HG03135 (cell line): ENCODE measurements at regions not wholly inside any gene's neighbourhood (a gene's known extent, or its start where the extent isn't known, plus 50 kb on each side); places are given as distances from the start of the nearest gene placed in this dataset.

Experiments
- ATAC-seq: cut with Tn5 transposase; IDR thresholded peaks from one replicate; pipeline ENCODE4 v1.9.1; 2021; ENCODE audit warnings: mild to moderate bottlenecking, moderate library complexity; ENCODE audit not compliant: unreplicated experiment

- ATAC-seq, result no peak
Observed at GRCh38 chr13:105035092-105035491, 1500.4 kb downstream of the EFNB2 start.

- no peak for ATAC-seq
Observed at GRCh38 chr13:105033999-105034398, 1501.5 kb downstream of the EFNB2 start.

- ATAC-seq, result no peak
Observed at GRCh38 chr13:105031306-105031705, 1504.2 kb downstream of the EFNB2 start.

GRCh38 chr13:105030851-105031250 is 1504.6 kb downstream of the EFNB2 start:
- no peak for ATAC-seq

GRCh38 chr13:105019073-105019472 is 1516.4 kb downstream of the EFNB2 start:
- ATAC-seq, result no peak

- no peak for ATAC-seq
Observed at GRCh38 chr13:105016266-105016665, 1519.2 kb downstream of the EFNB2 start.

GRCh38 chr13:105008604-105009003 is 1526.9 kb downstream of the EFNB2 start:
- no peak for ATAC-seq

- ATAC-seq, result no peak
Observed at GRCh38 chr13:105007166-105007808, 1528.2 kb downstream of the EFNB2 start.

- no peak for ATAC-seq
Observed at GRCh38 chr13:104996022-104996421, 1539.4 kb downstream of the EFNB2 start.

- ATAC-seq, result no peak
Observed at GRCh38 chr13:104993708-104994107, 1541.8 kb downstream of the EFNB2 start.

GRCh38 chr13:104987621-104988020 is 1547.8 kb downstream of the EFNB2 start:
- no peak for ATAC-seq

- ATAC-seq, result peak; percentile 84
Observed at GRCh38 chr13:104984296-104984818, 1551.1 kb downstream of the EFNB2 start.

- no peak for ATAC-seq
Observed at GRCh38 chr13:104983601-104984000, 1551.9 kb downstream of the EFNB2 start.

GRCh38 chr13:104980586-104980985 is 1554.9 kb downstream of the EFNB2 start:
- no peak for ATAC-seq

GRCh38 chr13:104979281-104980030 is 1556.0 kb downstream of the EFNB2 start:
- ATAC-seq, result no peak

GRCh38 chr13:104976986-104977385 is 1558.5 kb downstream of the EFNB2 start:
- ATAC-seq, result no peak

GRCh38 chr13:104975272-104975671 is 1560.2 kb downstream of the EFNB2 start:
- ATAC-seq, result no peak

GRCh38 chr13:104968876-104969275 is 1566.6 kb downstream of the EFNB2 start:
- no peak for ATAC-seq

GRCh38 chr13:104967836-104968630 is 1567.4 kb downstream of the EFNB2 start:
- no peak for ATAC-seq

GRCh38 chr13:104967376-104967775 is 1568.1 kb downstream of the EFNB2 start:
- no peak for ATAC-seq

GRCh38 chr13:104962411-104962810 is 1573.1 kb downstream of the EFNB2 start:
- no peak for ATAC-seq
